Peyer's patch (tissue), 4 donors: ENCODE measurements at regions not wholly inside any gene's neighbourhood (a gene's known extent, or its start where the extent isn't known, plus 50 kb on each side); places are given as distances from the start of the nearest gene placed in this dataset.

Experiments
- POLR2A ChIP-seq, 2 donors: fragments of 450-650 bp; IDR thresholded peaks; one replicate each; pipeline ENCODE4 v1.5.1; 2017; ENCODE audit warnings: antibody characterized with exemption in 2 of 2, mild to moderate bottlenecking in 2 of 2, moderate library complexity in 2 of 2
- TF ChIP-seq, protein P1 (sequence below), 6 experiments: fragments of 450-650 bp in 4 of 6; fragments of 200-600 bp in 2 of 6; sonication (generic) in 1 of 6; IDR thresholded peaks; one replicate each; pipeline ENCODE4 v1.5.1; 2017 to 2019; ENCODE audit warnings: antibody characterized with exemption in 6 of 6, mild to moderate bottlenecking in 3 of 6, moderate library complexity in 1 of 6

GRCh38 chr6:90409700-90410099 lies 113.1 kb upstream of the BACH2 start:
- TF ChIP-seq, protein P1, sequence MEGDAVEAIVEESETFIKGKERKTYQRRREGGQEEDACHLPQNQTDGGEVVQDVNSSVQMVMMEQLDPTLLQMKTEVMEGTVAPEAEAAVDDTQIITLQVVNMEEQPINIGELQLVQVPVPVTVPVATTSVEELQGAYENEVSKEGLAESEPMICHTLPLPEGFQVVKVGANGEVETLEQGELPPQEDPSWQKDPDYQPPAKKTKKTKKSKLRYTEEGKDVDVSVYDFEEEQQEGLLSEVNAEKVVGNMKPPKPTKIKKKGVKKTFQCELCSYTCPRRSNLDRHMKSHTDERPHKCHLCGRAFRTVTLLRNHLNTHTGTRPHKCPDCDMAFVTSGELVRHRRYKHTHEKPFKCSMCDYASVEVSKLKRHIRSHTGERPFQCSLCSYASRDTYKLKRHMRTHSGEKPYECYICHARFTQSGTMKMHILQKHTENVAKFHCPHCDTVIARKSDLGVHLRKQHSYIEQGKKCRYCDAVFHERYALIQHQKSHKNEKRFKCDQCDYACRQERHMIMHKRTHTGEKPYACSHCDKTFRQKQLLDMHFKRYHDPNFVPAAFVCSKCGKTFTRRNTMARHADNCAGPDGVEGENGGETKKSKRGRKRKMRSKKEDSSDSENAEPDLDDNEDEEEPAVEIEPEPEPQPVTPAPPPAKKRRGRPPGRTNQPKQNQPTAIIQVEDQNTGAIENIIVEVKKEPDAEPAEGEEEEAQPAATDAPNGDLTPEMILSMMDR (IDR thresholded peaks at IDR 0.05) = no peak
- TF ChIP-seq POLR2A (IDR thresholded peaks at IDR 0.05) = no peak
